ENCODE measurements at regions not wholly inside any gene's neighbourhood (a gene's known extent, or its start where the extent isn't known, plus 50 kb on each side); places are given as distances from the start of the nearest gene placed in this dataset.

GRCh38 chr6:132107896-132108295 lies 156.7 kb upstream of the CCN2 start:
- no peak for TF ChIP-seq CTCF (IDR thresholded peaks at IDR 0.05)
- TF ChIP-seq POLR2AphosphoS5 (IDR thresholded peaks at IDR 0.05; ENCODE audit: insufficient read depth in 1 of 2, low read depth in 1 of 2): no peak

Data from vagina (tissue), 2 donors.